ENCODE measurements at regions not wholly inside any gene's neighbourhood (a gene's known extent, or its start where the extent isn't known, plus 50 kb on each side); places are given as distances from the start of the nearest gene placed in this dataset.
"Not testable (repeated sequence)": the region's sequence is repeated elsewhere in the genome, so short reads cannot be mapped to it uniquely, and the experiment has no call there.

DNA sequence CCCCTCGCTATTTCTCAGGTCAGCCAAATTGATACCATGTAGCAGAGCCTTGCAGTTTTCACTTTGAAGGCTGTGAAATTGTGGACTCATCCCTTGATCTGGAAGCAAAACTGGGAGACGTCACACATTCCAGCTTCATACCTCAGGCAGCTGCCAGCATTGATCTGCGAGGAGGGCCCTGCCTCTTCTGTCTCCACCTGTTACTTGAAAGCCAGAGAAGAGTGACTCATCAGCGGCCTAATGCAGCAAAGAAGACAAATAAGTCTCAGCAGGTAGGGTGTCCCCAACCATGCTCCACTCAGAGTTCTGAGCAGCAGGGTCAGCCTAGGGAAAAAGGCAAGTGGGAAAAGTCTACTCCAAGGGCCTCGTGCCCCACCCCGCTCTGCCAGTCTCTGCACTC, 69.4 kb upstream of the BMP2 start:
- DNase-seq (ENCODE audit: low spot score in 2 of 2), result no peak
- ATAC-seq, result no peak
- Mint-ChIP-seq H3K36me3 (no peaks in the 10 kb centered on the region), H3K27ac (no peak overlapping the region), H3K9me3 (peaks cover 10 to 16% of the 10 kb centered on the region in 2 donors)

DNA sequence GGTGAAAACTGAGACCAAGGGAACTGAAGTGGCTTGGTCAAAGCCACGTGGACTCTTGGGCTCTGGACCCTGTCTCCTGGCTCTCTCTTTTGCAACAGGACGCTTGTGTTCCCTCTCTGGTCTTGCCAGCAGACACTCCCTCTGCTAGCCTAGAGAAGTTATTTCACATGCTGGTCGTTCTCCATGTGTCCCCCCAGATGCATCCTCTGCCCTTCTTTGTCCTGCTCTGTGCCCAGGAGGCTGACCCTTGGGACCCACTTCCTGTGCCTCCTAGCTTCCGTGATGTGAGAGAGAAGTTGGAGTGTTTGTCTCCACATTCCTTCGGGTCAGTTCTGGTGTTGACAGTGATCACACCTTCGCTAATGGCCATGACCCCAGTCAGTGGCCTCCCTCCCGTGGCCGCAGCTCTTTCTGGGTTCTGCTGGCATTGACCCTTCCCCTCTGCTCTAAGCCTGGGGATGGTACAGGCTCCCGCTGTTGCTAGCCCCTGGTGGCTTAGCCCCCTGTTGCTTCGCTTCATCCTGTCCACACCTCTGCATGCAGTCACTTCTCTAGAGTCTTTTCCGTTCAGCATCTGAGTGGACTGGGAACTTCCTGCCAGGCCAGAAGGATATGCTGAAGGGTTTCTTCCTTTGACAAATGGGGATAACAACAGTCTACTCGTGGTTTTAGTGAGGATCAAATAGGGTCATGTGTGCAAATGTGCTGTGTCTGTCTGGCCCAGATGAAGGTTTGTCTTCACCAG, 70.1 kb upstream of the BMP2 start:
- no peak for ATAC-seq

DNA sequence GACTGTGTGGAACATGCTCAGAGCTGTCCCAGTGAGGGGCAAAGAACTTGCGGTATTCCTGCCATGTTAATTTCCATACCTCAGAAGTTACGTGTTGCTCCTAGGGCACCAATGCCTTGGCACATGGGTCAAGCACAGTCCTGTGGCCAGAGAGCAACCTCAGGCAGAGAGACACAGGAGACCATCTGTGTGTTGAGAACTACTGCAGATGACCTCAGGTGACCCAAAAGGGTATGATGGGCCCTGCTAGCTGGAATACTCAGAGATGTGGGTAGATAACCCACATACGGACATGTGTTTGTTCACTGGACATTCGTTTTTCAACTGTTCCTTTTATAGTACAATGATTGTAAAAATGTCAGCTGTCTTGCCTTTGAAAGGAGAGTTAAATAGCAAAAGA, 71.5 kb upstream of the BMP2 start:
- no peaks in the 10 kb centered on the region for H3K36me3 Mint-ChIP-seq
- DNase-seq (ENCODE audit: low spot score in 2 of 2), result no peak
- H3K27ac Mint-ChIP-seq, result no peak overlapping the region
- ATAC-seq, result no peak
- H3K9me3 Mint-ChIP-seq, result peaks cover 9 to 10% of the 10 kb centered on the region in 2 donors

More for the DNA sequence above, 70.1 kb upstream of the BMP2 start:
- Mint-ChIP-seq H3K36me3 (no peaks in the 10 kb centered on the region), H3K9me3 (peaks cover 10 to 16% of the 10 kb centered on the region in 2 donors), H3K27ac (no peak overlapping the region)
- no peak for DNase-seq (ENCODE audit: low spot score in 2 of 2)

DNA sequence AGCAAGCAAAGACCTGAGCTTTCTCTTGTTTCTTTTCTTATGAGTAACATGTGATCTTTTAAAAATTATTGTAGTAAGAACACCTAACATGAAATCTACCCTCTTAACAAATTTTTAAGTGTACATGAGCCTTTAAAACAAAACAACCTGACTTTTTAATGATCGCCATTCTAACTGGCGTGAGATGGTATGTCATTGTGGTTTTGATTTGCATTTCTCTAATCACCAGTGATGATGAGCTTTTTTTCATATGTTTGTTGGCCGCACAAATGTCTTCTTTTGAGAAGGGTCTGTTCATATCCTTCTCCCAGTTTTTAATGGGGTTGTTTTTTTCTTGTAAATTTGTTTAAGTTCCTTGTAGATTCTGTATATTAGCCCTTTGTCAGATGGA, 73.7 kb upstream of the BMP2 start:
- not testable (repeated sequence) for H3K36me3 Mint-ChIP-seq; H3K9me3 Mint-ChIP-seq; H3K27ac Mint-ChIP-seq; ATAC-seq; DNase-seq (ENCODE audit: low spot score in 2 of 2)

DNA sequence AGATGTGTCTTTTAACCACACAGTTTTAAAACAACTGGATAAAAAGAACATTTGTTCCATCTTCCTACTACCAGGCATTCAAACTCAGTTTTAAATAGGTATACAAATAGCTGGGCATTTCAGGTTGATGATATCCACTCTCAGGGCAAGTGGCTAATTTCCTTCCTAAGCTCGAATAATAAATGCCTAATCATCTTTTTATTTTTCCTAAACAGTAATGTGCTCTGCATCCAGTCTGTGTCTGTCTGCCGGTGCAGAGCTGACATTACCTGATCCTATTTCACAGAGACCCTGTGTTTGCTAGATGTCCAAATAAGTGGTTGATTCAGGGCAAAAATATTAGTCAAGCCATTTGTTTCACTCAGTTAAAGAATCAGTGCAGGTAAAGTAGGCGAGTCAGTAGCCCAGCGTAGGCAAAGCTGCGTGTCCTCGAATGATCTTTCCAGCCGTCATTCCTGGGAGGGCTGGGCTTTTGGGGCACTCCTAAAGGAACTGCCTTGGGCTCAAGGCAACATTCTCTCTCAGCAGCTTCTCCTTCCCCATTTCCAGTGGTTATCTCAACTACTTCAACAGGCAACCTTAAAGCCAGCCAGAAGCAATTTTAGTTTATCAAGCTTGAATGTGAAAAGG, 74.2 kb upstream of the BMP2 start:
- ATAC-seq, result no peak
- Mint-ChIP-seq H3K9me3 (peaks cover 1 to 3% of the 10 kb centered on the region in 2 donors), H3K27ac (no peak overlapping the region), H3K36me3 (no peaks in the 10 kb centered on the region)
- DNase-seq (ENCODE audit: low spot score in 2 of 2), result no peak

DNA sequence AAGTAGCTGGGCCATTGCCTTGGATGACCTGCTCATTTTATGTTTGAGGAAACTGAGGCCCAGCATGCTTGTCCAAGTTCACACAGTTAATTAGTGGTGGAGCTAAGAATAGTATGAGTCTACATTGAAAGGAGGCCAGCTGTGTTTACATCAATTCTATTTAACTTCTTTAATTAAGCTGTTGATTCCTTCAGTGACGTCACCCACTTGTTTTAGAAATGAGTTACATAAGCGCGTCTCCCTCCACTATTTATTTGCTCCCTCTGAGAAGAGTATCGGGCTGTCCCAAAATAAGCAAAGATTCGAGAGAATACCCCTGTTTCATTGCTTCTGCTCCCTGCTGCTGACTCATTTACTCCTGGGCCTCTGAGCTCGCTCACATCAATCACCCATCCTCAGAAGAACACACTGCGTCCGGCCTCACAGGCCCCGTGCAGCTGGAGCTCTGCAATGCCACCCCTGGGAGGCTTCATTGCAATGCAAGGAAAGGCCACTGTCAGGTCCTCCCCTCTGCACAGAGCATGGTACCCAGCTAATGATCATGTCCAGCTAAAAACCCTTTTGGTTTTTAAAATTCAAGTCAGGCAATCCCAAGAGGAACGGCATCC, 74.8 kb upstream of the BMP2 start:
- Mint-ChIP-seq H3K36me3 (no peaks in the 10 kb centered on the region), H3K27ac (no peak overlapping the region), H3K9me3 (peaks cover 0 to 4% of the 10 kb centered on the region in 2 donors)
- DNase-seq (ENCODE audit: low spot score in 2 of 2) (no peak), ATAC-seq (no peak)

DNA sequence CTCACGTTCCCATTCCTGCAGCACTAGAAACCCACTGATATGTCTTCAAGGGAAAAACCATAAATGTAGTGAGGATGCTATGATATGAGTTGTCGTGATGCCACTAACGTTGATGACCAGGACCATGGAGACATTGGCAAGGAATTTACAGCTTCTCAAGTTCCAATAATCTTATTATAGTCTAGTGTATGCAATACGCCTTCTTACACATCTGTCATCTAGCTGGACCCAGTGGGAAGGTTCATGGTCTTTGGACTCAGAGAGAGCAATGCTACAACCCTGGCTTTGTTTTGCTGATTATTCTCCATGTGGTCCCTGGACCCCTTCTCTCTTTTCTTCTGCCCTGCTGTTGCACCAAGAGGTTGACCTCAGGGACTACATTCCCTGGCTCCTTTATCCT, 76.0 kb upstream of the BMP2 start:
- ATAC-seq, result no peak
- no peak for DNase-seq (ENCODE audit: low spot score in 2 of 2)
- no peak overlapping the region for H3K27ac Mint-ChIP-seq
- H3K36me3 Mint-ChIP-seq, result no peaks in the 10 kb centered on the region
- peaks cover 3 to 4% of the 10 kb centered on the region in 2 donors for H3K9me3 Mint-ChIP-seq

DNA sequence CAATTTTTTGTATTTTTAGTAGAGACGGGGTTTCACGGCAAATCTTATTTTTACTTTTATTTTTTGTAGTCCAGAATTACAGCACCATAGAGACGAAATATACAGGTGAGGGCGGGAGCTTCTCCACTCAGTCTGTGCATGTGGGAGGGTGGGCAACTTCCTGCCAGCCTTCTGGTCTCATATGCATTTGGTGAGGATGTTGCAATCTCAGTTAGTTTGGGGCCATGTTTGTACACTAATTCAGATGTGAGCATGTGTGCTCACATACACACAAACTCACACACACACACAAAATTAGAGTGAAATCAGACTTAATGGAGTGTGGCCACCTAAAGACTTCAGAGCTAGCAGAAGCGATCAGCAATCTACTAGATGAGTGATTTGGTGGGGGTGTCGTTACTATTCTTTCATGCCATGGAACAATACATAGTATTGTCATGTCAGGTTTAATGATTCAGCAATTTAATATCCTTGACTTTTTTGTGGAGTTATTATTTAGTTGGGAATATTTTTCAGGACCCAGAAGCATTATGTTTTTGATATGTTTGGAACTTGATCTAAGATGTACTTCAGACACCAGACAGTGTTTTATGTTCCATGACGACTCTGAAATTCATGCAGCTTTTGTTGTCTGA, 78.0 kb upstream of the BMP2 start:
- Mint-ChIP-seq H3K36me3 (no peaks in the 10 kb centered on the region), H3K9me3 (peaks cover 4 to 5% of the 10 kb centered on the region in 2 donors), H3K27ac (no peak overlapping the region)
- ATAC-seq, result no peak
- DNase-seq (ENCODE audit: low spot score in 2 of 2), result no peak

DNA sequence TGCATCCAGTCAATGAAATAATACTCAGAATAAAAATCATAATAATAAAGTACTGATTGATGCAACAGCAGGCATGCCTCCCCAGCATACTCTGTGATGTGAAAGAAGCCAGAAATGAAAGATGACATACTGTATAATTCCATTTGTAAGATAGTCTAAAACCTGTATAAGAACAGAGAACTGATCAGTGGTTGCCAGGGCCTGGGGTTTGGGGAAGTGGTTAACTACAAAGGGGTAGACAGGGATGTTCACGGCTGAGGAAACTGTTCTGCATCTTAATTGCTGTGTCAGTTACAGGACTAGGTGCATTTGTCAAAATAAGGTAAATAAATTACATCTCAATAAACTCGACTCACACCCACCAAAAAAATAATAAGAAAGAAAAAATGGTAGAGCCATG, 81.3 kb upstream of the BMP2 start:
- no peaks in the 10 kb centered on the region for H3K36me3 Mint-ChIP-seq
- DNase-seq (ENCODE audit: low spot score in 2 of 2) (no peak), ATAC-seq (no peak)
- H3K27ac Mint-ChIP-seq, result no peak overlapping the region
- H3K9me3 Mint-ChIP-seq, result peaks cover 4 to 13% of the 10 kb centered on the region in 2 donors

DNA sequence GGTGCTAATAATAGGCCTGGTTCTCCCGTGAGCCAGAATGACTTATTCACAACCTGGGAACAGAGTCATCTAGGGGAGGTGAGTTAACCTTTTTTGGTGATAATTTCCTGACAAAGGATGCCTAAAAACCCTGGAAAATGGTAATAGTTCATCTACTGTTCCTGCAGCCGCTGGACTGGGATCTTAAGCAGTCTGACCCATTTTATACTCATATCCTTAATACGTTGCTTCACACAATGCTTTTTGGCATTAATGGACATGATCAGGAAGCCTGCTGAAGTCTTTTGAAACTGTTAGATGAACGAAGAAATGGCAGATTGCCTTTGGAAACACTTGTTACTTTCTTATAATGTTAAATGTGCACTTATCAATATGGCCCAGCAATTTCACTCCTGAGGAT, 81.9 kb upstream of the BMP2 start:
- Mint-ChIP-seq H3K36me3 (no peaks in the 10 kb centered on the region), H3K27ac (no peak overlapping the region), H3K9me3 (peaks cover 4 to 13% of the 10 kb centered on the region in 2 donors)
- DNase-seq (ENCODE audit: low spot score in 2 of 2), result no peak
- no peak for ATAC-seq

DNA sequence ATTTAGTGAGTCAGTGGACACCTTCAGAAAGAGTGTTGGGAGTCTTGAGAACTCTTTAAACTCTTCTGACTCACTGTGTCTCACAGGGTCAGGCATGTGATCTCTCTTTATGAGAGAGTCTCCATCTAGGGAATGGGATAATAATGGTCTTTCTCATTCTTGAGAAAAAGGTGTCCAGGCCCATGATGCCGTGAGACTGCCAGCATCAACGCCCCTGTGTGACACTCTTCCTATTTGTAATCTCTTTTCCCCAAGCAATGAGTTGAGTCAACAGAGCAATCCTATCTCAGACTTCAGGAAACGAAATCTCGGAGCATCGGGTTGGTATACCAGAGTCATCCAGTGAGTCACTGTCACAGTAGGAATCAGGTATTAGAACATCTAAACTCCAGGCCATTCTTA, 82.3 kb upstream of the BMP2 start:
- ATAC-seq (no peak), DNase-seq (ENCODE audit: low spot score in 2 of 2) (no peak)
- H3K36me3 Mint-ChIP-seq, result no peaks in the 10 kb centered on the region
- H3K27ac Mint-ChIP-seq, result no peak overlapping the region
- H3K9me3 Mint-ChIP-seq, result peaks cover 8 to 13% of the 10 kb centered on the region in 2 donors

DNA sequence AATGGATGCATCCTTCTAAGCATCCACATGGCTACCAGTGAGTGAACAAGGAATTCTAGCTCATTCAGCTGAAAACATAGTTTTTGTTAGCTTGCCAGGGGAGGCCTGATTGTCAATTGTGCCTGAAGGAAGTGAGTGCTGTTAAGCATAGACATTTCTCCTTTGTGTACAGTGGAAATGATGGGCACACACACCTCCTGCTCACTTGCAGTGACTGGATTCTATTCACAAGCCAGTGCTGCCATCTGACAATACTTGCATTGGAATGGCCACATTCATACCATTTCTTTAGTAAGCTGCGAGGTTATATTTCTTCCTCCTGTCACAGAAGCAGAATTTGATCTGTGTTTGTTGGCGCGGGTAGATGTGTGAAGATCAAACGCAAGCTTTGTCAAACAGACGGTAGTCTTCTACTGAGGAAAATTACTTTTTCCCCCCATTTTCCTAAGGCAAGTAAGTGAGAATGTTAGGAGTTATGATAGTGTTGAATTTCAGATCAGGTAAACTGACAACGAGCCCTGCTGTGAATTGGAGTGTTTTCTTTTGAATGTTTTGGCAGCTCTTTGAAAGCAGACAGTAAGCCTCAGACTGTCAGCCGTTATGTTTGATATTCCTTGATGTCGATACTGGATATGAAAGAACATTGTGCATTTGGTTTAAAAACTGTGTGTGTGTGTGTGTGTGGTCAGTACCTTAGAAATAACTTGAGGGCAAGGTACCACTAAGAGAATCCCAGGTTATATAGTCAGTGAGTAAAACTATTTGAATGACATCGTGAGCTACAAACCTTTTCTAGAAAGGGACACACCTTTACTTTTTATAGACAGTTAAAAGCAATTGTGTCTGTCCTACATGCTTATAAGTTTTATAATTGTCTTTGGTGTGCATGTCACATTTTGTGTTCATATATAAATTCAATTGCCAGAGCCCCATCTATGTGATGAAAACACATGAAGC, 84.2 kb upstream of the BMP2 start:
- no peaks in the 10 kb centered on the region for H3K36me3 Mint-ChIP-seq
- ATAC-seq (no peak), DNase-seq (ENCODE audit: low spot score in 2 of 2) (no peak)
- H3K27ac Mint-ChIP-seq, result no peak overlapping the region
- H3K9me3 Mint-ChIP-seq, result peaks cover 9 to 17% of the 10 kb centered on the region in 2 donors

DNA sequence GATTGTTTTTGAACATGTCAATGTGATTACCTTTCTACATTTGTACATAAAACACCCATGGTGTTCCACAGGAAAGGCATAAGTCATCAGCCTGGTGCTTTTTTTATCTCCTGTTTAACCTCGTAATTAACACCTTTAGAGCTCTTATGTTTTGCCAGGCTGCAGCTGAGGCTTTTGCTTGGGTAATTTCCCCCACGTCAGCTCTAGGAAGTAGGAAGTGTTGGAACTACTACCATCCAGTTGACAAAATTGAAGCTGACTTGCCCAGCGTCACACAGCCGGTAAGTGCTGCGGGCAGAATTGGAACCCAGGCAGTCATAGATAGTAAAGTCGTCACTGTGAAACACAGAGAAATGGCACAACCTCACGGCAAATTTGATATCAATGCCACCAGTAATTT, 86.6 kb upstream of the BMP2 start:
- Mint-ChIP-seq H3K27ac (no peak overlapping the region), H3K36me3 (no peaks in the 10 kb centered on the region), H3K9me3 (peaks cover 8 to 14% of the 10 kb centered on the region in 2 donors)
- no peak for ATAC-seq
- no peak for DNase-seq (ENCODE audit: low spot score in 2 of 2)

DNA sequence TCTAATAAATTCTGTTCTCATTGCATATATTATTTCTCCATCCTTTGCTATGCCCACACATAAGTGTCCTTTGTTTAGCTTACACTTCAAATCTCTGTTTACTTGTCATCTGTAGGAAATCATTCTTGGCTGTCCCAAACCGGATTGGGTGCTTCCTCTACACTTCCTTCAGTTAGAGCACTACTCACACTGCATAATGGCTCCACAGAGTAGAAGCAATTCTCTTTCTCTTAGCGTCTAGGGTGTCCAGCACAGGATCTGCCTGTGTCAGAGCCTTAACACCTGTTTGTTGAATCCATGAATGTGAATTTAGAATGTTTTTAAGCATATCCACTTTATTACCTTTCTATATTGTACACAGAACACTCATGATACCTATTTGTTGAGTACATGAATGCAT, 87.0 kb upstream of the BMP2 start:
- H3K36me3 Mint-ChIP-seq, result no peaks in the 10 kb centered on the region
- peaks cover 8 to 14% of the 10 kb centered on the region in 2 donors for H3K9me3 Mint-ChIP-seq
- H3K27ac Mint-ChIP-seq, result no peak overlapping the region
- DNase-seq (ENCODE audit: low spot score in 2 of 2), result no peak
- ATAC-seq, result no peak

DNA sequence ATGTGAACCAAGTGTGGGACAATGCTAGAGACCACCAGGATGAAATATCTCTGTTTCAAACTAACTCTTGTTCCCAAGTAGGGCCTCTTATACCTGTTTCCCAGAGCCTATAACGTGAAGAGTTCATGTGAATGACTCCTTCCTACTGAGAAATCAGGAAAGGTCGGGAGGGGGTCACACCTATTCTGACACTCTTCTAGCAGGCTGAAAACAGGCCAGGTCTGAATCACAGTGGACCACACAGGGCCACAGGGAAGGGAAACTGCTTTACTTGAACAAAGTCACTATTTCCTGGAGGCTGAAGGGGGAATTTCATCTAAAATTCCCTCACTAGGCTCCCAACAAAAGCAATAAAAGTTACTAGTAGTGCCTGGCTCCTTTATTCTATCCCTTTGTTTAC, 88.4 kb upstream of the BMP2 start:
- DNase-seq (ENCODE audit: low spot score in 2 of 2), result no peak
- Mint-ChIP-seq H3K9me3 (peaks cover 8% of the 10 kb centered on the region in 2 donors), H3K36me3 (no peaks in the 10 kb centered on the region), H3K27ac (no peak overlapping the region)
- ATAC-seq, result no peak

DNA sequence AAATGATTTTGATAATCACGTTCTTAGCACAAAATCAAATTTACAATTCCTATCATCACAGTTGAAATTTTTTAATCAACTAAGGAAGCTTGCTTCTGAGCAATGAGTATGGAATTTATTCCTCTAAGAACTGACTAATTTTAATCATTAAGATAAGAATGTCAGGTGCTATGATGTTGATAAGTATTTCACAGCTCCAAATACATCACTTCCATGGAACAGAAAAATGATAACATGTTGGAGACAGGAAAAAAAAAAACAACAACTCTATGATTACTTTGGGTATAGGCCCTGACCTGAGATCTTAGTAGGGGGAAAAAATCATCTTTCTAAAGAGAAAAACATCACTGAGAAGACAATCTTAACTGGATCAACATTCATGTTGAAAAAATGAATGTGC, 89.4 kb upstream of the BMP2 start:
- ATAC-seq, result no peak
- Mint-ChIP-seq H3K36me3 (no peaks in the 10 kb centered on the region), H3K27ac (no peak overlapping the region), H3K9me3 (peaks cover 8% of the 10 kb centered on the region in 2 donors)
- DNase-seq (ENCODE audit: low spot score in 2 of 2), result no peak
